Breast epithelium (tissue), 4 donors: ENCODE measurements at regions not wholly inside any gene's neighbourhood (a gene's known extent, or its start where the extent isn't known, plus 50 kb on each side); places are given as distances from the start of the nearest gene placed in this dataset.

Experiments
- DNase-seq, 2 donors: peaks; one replicate each; pipeline ENCODE4 v3.0.0-alpha.2; 2019; ENCODE audit warnings: low spot score in 2 of 2
- H3K27ac ChIP-seq, 2 donors: fragments of 200-600 bp; sonication (generic) in 1 of 2; one replicate each; pipeline ENCODE4 v1.5.1; 2016 to 2019; ENCODE audit warnings: mild to moderate bottlenecking in 1 of 2
- H3K27me3 ChIP-seq, 2 donors: fragments of 200-600 bp; sonication (generic) in 1 of 2; one replicate each; pipeline versions ENCODE4 v1.5.1 to v1.6.0; 2017 to 2019; ENCODE audit warnings: control low read depth in 1 of 2, mild to moderate bottlenecking in 1 of 2
- H3K36me3 ChIP-seq: fragments of 200-600 bp; one replicate; pipeline ENCODE4 v1.5.1; 2019
- H3K4me1 ChIP-seq, 2 donors: fragments of 200-600 bp; sonication (generic); one replicate each; pipeline ENCODE4 v1.5.1; 2016 to 2019; ENCODE audit warnings: control low read depth in 1 of 2
- H3K4me3 ChIP-seq, 3 donors: fragments of 200-600 bp; sonication (generic); 1 replicate in 2 of 3; 2 replicates in 1 of 3; pipeline ENCODE4 v1.5.1; 2016 to 2019; ENCODE audit warnings: mild to moderate bottlenecking in 3 of 3, moderate library complexity in 2 of 3
- H3K9me3 ChIP-seq, 2 donors: fragments of 200-600 bp; sonication (generic) in 1 of 2; one replicate each; pipeline ENCODE4 v1.5.1; 2016 to 2019; ENCODE audit warnings: control low read depth in 1 of 2
- CTCF ChIP-seq, 3 donors: fragments of 450-650 bp; IDR thresholded peaks; one replicate each; pipeline ENCODE4 v1.5.1; 2016 to 2017; ENCODE audit warnings: antibody characterized with exemption in 3 of 3, mild to moderate bottlenecking in 3 of 3, moderate library complexity in 3 of 3
- POLR2A ChIP-seq: fragments of 450-650 bp; IDR thresholded peaks from one replicate; pipeline ENCODE4 v1.6.1; 2016; ENCODE audit warnings: antibody characterized with exemption, mild to moderate bottlenecking, moderate library complexity
- POLR2AphosphoS5 ChIP-seq, 3 donors: sonication (generic); formaldehyde crosslinking; IDR thresholded peaks; one replicate each; pipeline ENCODE4 v1.6.1; 2017; ENCODE audit warnings: antibody characterized with exemption in 3 of 3
- intact Hi-C: fragments of 100-400 bp; cut with DNase I; formaldehyde crosslinking; loops from one replicate; pipeline ENCODE4 v1.15.1; 2023; ENCODE audit warnings: low total_unique reads

DNA sequence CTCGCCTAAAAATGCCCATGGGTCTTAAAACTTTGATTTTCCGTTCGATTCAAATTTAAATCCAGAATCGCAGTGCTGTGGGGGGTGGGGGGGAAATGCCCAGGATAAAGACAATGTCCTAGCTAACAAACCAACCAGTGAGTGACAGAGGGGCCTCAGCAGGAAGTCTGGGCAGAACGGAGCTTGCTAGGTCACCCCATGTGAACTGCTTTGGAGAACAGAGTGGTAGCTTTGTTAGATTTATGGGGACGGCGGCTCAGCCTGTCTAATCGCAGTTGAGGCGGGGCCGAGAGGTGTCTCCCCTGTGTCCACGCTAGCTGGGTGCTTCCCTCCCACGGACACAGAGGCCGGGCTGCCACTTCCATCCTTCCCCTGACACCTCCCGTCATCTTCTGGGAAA, 243.9 kb downstream of the CTTN start:
- TF ChIP-seq POLR2AphosphoS5 (IDR thresholded peaks at IDR 0.05) (no peak), POLR2A (no peak), CTCF (IDR thresholded peaks at IDR 0.05) (no peak)
- H3K36me3 ChIP-seq, result no peaks in the 10 kb centered on the region
- no peak for DNase-seq
- intact Hi-C loops, result no loop called here
- no peak overlapping the region for H3K27ac ChIP-seq
- H3K4me3 ChIP-seq, result no peak overlapping the region
- H3K9me3 ChIP-seq, result no peaks in the 10 kb centered on the region
- no peaks in the 10 kb centered on the region for H3K27me3 ChIP-seq
- no peaks in the 10 kb centered on the region for H3K4me1 ChIP-seq

GRCh38 chr11:70643642-70644041, 245.3 kb downstream of the CTTN start:
- no peak for DNase-seq
- no peaks in the 10 kb centered on the region for H3K27me3 ChIP-seq
- intact Hi-C loops, result no loop called here
- H3K36me3 ChIP-seq, result no peaks in the 10 kb centered on the region
- TF ChIP-seq CTCF (IDR thresholded peaks at IDR 0.05) (no peak), POLR2AphosphoS5 (IDR thresholded peaks at IDR 0.05) (no peak), POLR2A (no peak)
- H3K9me3 ChIP-seq, result no peaks in the 10 kb centered on the region
- H3K4me1 ChIP-seq, result no peaks in the 10 kb centered on the region
- no peak overlapping the region for H3K27ac ChIP-seq
- H3K4me3 ChIP-seq, result no peak overlapping the region

DNA sequence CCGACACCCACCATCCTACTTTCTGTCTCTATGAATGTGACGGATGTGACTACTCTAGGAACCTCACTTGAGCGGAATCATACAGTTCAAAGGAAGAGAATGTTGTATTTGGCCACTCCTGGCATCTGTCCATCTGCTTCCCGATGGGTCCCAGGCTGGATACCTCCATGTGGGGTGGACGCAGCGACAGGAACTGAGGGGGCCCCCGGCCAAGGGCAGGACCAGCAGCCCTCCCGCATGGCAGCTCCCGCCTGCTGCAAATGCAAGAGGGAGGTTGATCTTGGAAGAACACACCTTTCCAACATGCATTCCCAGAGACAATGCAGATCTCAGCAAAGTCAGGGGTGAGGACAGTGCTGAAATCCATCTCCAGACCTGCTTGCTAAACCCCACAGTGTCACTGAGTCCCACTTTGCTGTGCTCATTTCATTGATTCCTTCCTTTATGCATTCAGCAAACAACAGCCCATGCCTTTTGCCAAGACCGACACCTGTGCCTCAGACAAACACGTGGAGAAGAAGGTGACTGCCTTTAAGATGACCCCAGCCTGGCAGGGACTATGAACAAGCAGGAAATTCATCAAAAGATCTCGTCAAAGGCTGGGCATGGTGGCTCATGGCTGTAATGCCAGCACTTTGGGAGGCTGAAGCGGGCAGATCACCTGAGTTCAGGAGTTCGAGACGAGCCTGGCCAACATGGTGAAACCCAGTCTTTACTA, 246.2 kb downstream of the CTTN start:
- no peaks in the 10 kb centered on the region for H3K4me1 ChIP-seq
- no peaks in the 10 kb centered on the region for H3K27me3 ChIP-seq
- TF ChIP-seq POLR2A (no peak), POLR2AphosphoS5 (IDR thresholded peaks at IDR 0.05) (no peak), CTCF (IDR thresholded peaks at IDR 0.05) (no peak)
- H3K9me3 ChIP-seq, result no peaks in the 10 kb centered on the region
- no peaks in the 10 kb centered on the region for H3K36me3 ChIP-seq
- intact Hi-C loops, result no loop called here
- no peak overlapping the region for H3K27ac ChIP-seq
- no peak for DNase-seq
- H3K4me3 ChIP-seq, result no peak overlapping the region

GRCh38 chr11:70645537-70645936, 247.2 kb downstream of the CTTN start:
- H3K9me3 ChIP-seq, result no peaks in the 10 kb centered on the region
- no peak for DNase-seq
- no peaks in the 10 kb centered on the region for H3K27me3 ChIP-seq
- no peak for TF ChIP-seq CTCF (IDR thresholded peaks at IDR 0.05)
- TF ChIP-seq POLR2AphosphoS5 (IDR thresholded peaks at IDR 0.05), result no peak
- no peak for TF ChIP-seq POLR2A
- no peaks in the 10 kb centered on the region for H3K36me3 ChIP-seq
- no peak overlapping the region for H3K27ac ChIP-seq
- no peak overlapping the region for H3K4me3 ChIP-seq
- intact Hi-C loops, result no loop called here
- no peaks in the 10 kb centered on the region for H3K4me1 ChIP-seq

GRCh38 chr11:70646272-70647049, 248.1 kb downstream of the CTTN start:
- H3K4me1 ChIP-seq, result no peaks in the 10 kb centered on the region
- no peak overlapping the region for H3K27ac ChIP-seq
- intact Hi-C loops, result no loop called here
- no peak overlapping the region for H3K4me3 ChIP-seq
- DNase-seq, result no peak
- H3K9me3 ChIP-seq, result no peaks in the 10 kb centered on the region
- no peaks in the 10 kb centered on the region for H3K27me3 ChIP-seq
- TF ChIP-seq CTCF (IDR thresholded peaks at IDR 0.05), result no peak
- no peak for TF ChIP-seq POLR2AphosphoS5 (IDR thresholded peaks at IDR 0.05)
- TF ChIP-seq POLR2A, result no peak
- H3K36me3 ChIP-seq, result no peaks in the 10 kb centered on the region
